ENCODE measurements at regions not wholly inside any gene's neighbourhood (a gene's known extent, or its start where the extent isn't known, plus 50 kb on each side); places are given as distances from the start of the nearest gene placed in this dataset.

DNA sequence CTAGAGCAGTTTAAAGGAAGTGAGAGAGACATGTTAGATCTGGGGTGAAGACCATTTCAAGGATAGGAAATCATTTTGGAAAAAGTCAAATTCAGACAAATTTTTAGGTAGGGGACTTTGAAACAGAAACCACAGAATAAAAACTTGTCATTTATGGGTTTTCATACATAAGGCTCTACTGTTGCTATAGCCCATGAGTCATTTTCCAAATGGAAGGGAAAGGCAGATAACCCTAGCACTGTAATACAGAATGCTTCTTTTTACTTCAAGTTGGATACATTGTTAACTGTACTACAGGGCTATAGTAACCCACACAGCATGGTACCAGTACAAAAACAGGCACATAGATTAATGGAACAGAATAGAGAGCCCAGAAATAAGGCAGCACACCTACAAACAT is 455.4 kb downstream of the EBF1 start:
- DNase-seq (ENCODE audit: low spot score): no peak

DNA sequence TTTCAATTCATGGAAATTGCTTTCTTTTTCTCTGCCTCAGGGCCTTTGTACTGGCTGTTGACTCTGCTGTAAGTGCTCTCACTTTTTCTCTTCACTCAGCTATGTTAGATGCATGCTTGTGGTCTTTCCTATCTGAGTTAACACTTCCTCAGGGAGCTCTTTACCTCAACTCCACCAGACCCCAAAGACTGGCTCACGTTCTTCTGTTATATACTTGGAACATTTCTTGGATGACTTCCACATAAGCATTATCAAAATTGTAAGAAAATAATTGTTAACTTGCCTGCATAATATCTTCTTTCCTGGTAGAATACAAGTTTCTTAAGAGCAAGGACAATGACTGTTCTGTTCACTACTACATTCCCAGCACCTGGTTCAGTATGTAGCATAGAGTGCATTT is 455.9 kb downstream of the EBF1 start:
- DNase-seq (ENCODE audit: low spot score): no peak

DNA sequence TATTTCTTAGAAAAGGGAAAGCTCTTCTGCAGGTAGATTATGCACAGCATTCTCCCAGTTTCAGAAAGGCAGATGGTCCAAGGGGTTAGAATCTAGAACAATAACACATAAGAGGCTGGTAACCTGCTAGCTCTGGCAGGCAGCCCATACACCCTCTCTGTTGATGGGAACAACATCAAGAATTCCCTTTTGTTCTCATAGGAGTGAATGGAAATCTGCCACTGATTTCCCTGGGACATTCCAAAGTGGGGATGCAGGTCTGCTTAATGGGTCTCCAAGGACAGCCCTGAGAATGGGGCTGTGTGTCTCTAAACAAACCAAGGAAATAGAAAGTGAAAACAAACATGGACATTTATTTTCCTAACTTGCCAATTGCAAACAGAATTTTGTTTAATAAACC is 456.8 kb downstream of the EBF1 start:
- DNase-seq (ENCODE audit: low spot score): no peak

DNA sequence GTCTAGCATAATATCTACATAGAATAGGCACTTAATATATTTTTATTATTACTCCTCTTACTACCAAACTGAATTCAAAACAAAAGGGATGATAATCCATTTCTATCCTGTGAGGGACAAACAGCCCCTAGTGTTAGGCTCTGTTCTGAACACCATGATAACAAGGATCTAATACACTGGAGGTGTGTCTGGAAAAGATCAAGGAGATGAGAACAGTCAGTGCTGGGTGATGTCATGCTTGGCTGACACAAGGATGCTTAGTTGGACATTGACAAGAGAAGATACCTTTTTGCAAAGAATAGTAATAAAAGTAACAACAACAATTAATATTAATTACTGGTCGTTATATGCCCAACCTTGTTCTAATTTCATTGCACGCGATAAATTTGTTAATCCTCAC is 458.7 kb downstream of the EBF1 start:
- DNase-seq (ENCODE audit: low spot score): no peak

DNA sequence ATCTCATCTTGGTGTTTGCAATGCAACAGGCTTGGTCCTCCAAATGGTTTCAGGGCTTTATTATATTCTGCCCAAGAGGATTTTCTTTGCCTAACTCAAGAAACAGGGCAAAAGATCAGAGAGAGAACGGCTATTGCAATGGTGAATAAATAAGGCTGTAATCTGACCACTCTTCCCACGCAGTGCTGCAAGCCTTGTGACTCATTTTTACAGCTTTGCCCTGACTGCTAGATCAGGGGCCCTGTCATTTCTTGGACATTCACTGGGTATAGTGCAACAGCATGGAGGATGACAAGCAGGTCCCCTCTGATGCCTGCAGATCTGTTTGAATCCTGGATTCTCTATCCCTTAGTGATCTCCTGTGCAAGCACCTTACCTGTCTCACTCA is 459.1 kb downstream of the EBF1 start:
- peak; percentile 53 for DNase-seq (ENCODE audit: low spot score)

DNA sequence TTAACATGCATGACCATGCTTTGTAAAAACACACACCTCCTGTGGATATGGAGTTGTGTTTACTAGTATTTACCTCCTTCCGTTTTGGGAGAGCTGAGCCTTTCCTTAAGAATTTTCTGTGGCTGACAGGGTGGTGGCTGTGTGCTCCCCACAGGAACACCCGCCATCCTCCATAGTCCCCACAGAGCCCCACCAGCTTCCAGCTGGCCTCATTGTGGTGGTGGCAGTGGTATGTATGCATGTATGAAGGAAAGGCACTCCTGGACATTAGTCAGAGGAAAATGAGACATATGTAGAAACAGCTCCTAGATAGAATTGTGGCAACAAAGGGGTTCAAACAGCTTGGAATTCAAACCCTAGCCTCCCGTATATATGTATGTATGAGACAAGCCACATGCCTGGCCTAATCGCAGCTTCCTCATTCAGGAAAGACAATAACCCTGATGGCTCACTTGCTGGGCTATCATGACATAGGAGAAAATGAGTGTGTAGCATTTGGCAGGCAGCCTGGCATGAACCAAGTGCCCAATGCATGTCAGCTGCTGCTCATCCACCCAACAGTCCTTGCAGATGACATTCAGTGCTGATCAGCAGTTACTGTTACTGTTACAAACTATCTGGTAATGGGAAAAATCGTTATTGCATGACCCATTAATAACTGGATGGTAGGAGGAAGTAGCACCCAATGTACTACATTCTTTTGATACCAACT is 459.7 kb downstream of the EBF1 start:
- peak; percentile 43 for DNase-seq (ENCODE audit: low spot score)

DNA sequence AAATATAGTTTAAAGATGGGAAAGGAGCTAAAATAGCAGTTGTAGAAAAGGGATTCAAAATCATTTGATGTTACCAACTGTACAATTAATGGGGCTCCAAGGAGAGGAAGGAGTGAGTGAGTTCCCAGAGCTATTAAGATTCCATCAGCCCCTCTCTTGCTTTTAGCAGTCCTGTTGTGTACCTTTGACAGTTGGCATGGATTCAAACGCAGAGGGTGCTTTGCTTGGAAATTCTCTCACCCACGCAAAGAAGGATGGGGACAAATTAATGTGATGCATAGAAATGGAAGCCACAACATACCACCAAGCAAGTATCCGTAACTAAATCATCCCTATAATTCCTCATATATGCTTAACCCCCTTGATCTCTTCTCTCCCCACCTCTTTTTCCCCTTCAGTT is 461.3 kb downstream of the EBF1 start:
- DNase-seq (ENCODE audit: low spot score): no peak

DNA sequence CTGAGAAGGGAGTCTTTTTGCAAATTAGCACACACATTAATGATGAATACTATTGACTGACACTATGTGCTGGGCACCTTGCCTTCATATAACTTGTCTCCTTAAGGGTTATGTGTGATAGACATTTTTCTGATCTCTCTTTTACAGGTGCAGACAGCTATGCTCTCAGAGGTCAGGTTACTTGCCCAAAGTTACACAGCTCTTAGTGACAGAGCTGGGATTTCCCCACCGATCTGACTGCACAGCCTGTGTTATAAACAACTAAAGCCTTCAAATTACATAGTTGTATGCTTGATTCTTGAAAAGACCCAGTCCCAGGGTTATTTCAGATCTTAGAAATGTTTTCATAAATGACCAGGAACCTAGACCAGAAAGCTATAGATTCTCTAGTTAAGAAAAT is 462.7 kb downstream of the EBF1 start:
- no peak for DNase-seq (ENCODE audit: low spot score)

DNA sequence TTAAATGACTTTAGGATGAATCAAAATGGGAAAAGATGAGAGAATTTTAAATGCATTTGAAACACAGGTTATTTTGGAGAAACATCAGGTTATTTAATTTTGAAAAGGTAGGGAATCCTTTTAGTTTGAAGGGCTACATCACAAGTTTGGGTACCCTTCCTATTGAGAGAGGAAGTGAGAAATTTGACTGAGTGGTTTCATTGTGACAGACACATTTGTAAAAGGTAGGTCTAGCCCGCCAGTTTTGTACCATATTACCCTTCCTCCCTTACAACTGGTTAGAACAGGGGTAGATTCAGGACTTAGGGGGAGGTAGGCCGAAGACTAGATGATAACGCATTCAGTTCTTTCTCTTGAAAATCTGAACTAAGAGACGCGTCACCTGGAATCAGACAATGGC is 464.2 kb downstream of the EBF1 start:
- DNase-seq (ENCODE audit: low spot score): no peak

DNA sequence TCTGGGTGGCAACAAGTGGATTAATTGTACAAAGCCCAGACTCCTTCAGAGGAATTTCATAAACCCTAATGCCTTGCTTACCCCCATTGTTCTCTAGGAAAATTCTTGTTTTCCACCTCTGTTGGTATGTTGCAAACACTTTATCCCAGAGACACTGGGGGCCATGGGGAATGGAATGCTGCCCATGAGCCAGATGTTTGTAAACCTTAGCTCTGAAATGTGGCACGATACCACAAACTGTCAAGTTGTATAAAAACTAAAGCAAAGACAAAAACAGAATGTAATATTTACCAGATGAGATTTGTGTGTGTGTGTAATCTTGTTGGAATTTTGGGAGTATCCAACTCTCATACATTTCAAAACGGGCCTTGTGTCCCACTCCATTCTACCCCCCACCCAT is 465.0 kb downstream of the EBF1 start:
- peak; percentile 75 for DNase-seq (ENCODE audit: low spot score)

DNA sequence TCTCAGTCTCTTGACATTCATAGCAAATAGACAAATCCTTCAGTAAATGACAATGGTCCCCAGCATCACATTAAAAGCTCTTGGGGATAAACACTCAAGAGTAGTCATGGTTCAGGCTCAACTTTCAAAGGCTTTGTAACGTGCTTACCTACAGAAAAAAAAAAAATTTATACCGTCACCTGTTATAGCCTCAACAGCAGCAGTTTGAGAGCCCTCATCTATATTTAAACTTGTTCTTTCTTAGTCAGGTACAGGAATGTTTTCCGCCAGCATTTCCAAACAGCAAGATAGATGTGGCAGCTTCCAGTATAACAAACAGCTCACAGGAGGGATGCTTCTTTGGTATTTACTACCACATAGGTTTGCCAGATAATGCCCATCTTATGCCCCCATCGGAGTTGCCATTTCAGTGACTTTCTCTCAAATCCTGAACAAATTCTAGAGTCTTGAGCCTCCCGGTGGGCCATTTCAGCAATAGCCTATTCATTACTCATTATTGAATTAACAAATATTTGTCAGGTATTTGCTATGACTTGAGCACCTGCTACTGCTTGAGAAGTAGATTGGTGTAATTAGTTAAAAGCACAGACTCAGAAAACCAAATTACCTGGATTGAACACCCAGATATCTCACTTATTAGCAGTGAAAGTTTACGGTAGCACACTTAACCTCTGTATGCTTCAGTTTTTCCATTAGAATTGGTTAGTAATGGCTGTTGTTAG is 470.0 kb downstream of the EBF1 start:
- DNase-seq (ENCODE audit: low spot score): no peak

DNA sequence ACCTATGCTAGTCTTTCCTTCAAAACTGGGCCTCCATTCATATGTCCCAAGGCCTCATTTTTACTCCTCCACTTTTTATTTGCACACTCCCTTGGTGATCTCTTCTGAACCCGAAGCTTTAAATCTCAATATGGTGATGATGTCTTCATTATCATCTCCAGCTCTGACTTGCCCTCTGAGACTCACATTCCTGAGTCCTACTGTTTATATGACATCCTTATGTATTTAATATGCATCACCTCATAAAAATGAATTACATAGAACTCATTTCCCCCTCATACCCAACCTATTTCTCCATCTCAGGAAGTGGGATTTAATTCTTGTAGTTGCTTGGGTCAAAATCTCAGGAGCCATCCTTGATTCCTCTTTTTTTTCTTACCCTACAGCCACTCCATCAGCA is 473.0 kb downstream of the EBF1 start:
- no peak for DNase-seq (ENCODE audit: low spot score)

DNA sequence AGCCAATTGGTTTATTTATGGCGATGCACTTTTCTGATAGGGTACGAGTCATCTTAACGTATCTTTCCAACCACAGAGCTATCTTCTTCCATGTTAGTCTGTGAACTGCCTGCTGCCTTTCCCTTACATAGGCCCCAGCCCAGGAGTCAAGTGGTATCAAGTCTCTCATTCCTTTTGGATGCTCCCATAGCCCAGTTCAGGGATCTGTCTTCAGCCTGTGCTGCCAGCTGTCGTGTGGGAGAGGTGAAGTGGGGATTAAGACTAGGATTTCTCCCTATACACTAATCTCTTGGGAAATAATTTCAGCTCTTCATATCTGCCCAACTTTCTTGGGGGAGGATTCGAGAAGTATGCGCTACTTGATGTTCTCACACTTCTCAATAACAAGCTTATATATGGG is 475.7 kb downstream of the EBF1 start:
- DNase-seq (ENCODE audit: low spot score): no peak

DNA sequence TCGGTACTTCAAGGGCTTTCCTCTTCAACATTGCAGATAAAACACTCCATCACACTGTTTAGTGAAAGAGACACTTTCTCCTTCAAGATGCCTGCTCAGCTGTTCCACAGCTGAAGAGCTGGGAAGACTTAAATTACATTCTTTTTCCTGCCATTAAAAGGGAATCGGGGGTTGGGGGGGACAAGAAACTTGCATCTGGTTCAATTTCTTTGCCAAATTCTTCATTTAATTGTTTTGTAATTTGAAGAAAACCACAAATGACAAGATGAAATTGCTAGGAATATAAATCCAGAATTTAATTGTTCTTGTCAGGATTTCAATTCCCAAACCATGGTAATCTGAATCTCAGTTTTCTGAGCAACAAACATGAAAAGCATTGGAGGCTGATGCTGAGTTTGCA is 478.3 kb downstream of the EBF1 start:
- DNase-seq (ENCODE audit: low spot score): peak; percentile 9

DNA sequence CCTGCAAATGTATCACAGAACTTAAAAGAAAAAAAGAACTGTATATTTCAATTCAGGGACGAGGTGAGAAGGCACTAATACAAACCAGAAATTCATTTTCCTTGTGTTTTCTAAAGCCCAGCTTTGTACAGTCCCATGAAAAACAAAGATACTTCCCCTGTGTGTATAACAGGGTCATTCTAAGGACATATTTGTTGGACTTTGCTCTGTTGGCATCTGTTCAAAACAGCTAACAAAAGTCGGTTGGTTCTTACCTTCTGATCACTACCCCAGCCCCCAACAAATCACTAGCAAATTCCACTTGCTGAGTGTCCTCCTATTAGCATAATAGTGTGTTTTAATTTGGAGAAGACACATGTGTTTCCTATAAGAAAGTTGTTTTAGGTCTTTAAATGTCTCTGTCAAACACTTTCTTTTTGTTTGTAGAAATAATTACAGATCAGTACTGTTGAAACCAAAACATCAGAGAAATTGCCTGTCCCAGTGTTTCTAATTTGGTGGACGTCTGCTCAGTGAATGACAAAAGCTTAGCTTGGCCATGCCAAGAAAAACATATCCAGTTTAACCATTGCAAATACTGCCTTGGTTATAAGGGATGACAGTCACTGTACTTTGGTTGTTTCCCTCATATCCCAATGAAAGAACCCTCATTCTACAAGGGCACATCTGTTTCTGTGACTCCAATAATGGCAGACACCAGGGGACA is 480.5 kb downstream of the EBF1 start:
- DNase-seq (ENCODE audit: low spot score): no peak

DNA sequence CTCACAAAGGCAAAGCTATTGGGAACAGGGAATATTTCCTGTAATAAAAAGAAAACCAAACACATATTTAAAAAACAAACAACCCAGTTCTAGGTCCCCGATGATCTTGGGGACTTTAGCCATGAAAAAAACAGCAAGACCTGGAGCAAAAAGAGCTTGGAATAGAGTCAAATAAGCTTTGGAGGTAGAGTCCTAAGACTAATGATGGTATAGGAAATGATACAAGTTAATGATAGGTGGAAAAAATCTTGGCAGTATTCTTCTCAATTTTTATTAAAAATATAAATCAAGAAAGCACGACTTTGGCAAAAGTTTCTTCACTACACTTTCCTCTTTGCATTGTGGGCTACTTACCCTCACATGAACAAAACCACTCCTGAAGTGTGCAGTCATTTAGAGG is 481.5 kb downstream of the EBF1 start:
- no peak for DNase-seq (ENCODE audit: low spot score)

DNA sequence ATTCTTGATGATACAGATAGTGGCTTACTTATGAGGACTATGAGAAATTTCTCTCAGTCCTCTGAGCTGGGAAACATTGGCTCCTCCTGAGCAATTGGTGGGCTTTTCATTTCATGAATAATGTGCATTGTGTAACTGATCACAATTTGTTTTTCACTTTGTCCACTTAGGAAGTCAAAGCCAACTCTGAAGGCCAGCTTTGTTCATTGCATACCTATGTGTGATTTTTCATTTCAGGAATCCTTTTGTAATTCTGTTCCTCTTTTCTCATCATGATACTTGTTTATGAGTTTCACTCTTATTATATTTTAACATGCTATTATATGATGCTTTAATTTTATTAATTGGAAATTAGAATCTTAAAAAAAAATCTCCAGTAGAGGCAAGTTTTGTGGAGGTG is 483.0 kb downstream of the EBF1 start:
- DNase-seq (ENCODE audit: low spot score): no peak

DNA sequence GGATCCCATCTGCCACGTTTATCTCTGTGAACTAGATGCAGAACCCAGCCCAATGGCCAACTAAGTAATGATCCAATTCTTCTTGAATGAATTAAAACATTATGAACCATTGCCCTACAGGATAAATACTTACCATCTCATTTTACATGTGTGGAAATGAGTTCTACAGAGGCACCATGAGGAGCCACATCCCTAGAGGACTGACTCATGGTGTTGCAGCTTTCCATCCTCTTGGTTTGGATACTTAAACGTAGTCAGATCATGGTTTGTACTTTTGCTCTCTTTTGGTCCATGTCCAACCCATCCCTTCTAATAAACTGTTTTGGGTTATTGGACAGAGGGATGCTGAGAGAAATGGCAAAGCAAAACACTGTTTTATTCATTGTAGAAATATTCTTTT is 484.8 kb downstream of the EBF1 start:
- DNase-seq (ENCODE audit: low spot score): no peak

DNA sequence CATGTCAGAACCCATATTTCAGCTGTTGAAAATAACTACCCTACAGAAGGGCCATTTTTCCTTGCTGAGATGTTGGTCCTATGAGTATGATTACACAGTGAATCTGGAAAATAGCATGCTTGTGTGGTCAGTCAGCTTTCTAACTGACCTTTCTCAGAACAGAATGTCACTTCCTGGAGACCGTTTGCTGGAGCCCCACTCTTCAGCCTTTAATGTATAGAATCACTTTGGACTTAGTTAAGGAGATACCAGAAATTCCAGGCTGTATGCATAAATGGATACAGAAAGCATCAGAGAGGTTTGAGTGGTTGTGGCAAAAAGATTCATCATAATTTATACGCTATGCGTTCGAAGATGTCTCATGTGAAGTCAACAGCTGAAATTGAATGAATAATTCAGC is 488.1 kb downstream of the EBF1 start:
- no peak for DNase-seq (ENCODE audit: low spot score)

DNA sequence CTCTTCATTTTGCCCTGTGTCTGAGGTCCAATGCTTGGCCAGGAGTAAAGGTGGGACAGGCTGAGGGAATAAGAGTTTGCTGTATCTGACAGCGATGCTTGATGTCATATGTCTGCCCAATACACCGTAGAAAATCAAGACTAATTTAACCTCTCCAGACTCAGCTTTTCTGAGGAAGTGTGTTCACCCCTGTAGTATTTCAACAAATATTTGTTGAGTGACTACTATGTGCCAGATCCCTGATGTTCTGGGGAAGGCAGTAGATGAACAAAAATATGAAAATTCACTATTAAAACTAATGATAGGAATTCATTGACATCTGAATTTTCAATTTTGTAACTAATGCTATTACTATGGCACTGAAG is 489.7 kb downstream of the EBF1 start:
- DNase-seq (ENCODE audit: low spot score): no peak

DNA sequence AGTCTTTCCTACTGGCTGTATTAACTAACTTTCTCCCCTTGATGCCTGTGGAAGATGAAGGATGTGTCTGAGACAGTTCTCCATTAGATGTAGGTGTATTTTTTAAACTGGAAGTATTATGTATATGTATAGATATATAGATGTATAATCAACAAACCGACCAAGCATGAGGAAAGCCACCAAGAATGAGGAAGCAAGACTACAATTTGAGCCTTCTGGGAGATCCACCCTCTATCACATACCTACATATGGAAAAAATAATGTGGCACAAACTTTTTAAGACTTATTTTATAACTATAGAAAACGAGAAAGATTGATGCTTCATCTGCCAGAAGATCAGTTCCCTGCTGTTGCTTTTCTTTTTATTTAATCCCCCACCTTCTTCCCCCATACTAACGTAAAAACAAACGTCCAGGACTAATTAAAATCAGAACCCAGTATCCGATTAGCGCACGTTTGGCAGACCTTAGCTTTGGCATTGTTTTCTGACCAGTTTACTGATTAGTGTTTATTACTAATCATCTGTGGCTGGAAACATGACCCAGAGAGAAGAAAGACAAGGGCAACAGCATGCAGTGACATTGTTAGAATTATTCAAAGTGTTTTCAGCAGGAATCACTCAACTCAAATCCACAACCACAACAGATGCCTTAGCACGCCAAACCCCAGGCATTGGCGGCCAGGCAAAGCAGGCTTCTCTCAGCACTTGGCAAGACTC is 490.2 kb downstream of the EBF1 start:
- peak; percentile 82 for DNase-seq (ENCODE audit: low spot score)

DNA sequence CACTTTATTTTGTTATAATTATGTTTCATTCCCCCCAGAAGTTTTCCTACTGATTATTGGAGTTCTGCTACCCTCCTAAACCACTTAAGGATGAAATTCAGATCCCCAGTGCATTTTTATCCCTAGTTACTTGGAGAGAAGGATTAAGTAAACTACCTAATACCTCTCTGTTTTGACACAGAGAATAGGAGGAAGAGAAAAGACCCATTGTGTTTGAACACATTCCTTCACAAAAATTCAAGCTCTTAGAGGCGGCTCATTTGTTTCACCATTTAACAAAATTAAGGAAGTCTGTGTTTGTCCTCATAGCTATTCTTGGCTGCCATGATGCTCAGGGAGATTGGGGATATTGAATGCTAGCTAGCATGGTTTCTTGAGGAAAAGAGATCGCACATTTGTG is 492.6 kb downstream of the EBF1 start:
- no peak for DNase-seq (ENCODE audit: low spot score)

DNA sequence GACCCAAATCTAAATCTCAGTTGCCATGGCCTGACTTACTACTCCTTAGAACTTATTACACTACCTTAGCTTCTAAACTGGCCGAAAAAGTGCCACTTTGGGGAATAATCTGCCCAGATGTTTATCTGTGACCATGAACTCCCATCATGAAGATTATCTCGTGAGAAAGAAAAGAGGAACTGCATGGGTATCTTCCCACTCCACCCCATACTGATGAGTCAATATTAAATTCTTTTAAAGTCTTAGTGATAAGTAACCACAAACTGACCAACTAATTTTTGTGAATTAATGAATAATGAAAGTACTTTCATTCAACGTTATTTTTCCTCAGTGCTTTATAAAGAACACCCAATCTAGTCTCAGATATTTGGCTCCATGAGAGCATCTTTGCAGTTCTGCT is 493.5 kb downstream of the EBF1 start:
- DNase-seq (ENCODE audit: low spot score): no peak

Data from AG08395 (cell line).